ENCODE measurements at regions not wholly inside any gene's neighbourhood (a gene's known extent, or its start where the extent isn't known, plus 50 kb on each side); places are given as distances from the start of the nearest gene placed in this dataset.

GRCh38 chr13:40228496-40228895 is 437.9 kb downstream of the FOXO1 start:
- TF ChIP-seq CTCF (IDR thresholded peaks at IDR 0.05) (no peak), POLR2A (IDR thresholded peaks at IDR 0.05) (no peak)
